ENCODE measurements at regions not wholly inside any gene's neighbourhood (a gene's known extent, or its start where the extent isn't known, plus 50 kb on each side); places are given as distances from the start of the nearest gene placed in this dataset.

DNA sequence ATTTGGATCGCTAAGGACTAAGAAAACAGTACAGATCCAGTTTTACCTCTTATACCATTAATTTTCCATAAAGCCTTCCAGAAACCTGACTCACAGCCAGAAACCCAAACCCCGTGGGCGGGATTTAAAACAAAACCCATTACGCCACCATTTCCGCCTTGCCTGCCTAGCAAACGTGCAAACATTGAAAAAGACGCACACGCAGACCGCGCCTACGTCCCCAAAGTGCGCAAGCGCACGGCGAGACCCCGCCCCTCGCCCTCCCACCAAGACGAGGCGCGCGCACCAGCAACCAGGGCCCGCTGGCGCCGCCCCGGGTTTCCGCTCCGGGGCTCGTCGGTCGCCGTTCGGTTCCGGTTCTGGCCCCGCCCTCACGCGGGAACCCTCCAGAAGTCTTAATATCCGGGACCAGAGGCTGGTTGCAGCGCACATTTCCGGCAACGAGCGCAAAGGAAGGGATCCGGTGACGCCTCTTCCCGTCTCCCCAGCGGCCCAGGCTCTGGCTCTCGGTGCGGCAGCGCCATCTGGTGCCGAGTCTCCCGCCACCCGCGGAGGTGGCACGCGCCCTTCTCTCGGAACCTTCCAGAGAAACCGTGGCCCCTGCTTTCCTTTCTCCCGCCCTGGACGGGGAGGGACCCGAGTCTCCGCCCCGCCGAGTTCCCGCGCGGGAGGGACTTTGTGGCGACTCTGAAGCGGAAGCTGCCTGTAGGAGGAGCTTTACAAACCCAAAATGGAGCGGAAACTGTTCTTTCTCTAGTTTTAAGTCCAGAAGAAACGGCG, 256.9 kb upstream of the STARD13 start (continued):
- no peak; a peak in 1 of 4 replicates for TF ChIP-seq EP300 (IDR thresholded peaks at IDR 0.05; ENCODE audit: borderline replicate concordance in 1 of 2, control insufficient read depth in 1 of 2, low read depth in 2 of 2, low read length in 2 of 2)
- TF ChIP-seq CBFB (IDR thresholded peaks at IDR 0.05; ENCODE audit: low read depth): peak; percentile 67
- TF ChIP-seq IRF4 (IDR thresholded peaks at IDR 0.05; ENCODE audit: low read depth, low read length): peak; percentile 33; the same call in 1 of the 2 replicates
- TF ChIP-seq RBBP5 (conservative IDR thresholded peaks at IDR 0.05): no peak
- TF ChIP-seq IKZF2 (IDR thresholded peaks at IDR 0.05): peak; percentile 82 to 90
- TF ChIP-seq, protein P1, sequence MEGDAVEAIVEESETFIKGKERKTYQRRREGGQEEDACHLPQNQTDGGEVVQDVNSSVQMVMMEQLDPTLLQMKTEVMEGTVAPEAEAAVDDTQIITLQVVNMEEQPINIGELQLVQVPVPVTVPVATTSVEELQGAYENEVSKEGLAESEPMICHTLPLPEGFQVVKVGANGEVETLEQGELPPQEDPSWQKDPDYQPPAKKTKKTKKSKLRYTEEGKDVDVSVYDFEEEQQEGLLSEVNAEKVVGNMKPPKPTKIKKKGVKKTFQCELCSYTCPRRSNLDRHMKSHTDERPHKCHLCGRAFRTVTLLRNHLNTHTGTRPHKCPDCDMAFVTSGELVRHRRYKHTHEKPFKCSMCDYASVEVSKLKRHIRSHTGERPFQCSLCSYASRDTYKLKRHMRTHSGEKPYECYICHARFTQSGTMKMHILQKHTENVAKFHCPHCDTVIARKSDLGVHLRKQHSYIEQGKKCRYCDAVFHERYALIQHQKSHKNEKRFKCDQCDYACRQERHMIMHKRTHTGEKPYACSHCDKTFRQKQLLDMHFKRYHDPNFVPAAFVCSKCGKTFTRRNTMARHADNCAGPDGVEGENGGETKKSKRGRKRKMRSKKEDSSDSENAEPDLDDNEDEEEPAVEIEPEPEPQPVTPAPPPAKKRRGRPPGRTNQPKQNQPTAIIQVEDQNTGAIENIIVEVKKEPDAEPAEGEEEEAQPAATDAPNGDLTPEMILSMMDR (IDR thresholded peaks at IDR 0.05 in 2 of 3, conservative IDR thresholded peaks at IDR 0.05 in 1 of 3; ENCODE audit: control insufficient read depth in 2 of 3, extremely low read depth in 1 of 3, insufficient read depth in 1 of 3, low read depth in 3 of 3, low read length in 3 of 3): peak; percentile 86 to 99 (median 88)
- no peak for TF ChIP-seq HDAC2 (IDR thresholded peaks at IDR 0.05)
- TF ChIP-seq, protein P2, sequence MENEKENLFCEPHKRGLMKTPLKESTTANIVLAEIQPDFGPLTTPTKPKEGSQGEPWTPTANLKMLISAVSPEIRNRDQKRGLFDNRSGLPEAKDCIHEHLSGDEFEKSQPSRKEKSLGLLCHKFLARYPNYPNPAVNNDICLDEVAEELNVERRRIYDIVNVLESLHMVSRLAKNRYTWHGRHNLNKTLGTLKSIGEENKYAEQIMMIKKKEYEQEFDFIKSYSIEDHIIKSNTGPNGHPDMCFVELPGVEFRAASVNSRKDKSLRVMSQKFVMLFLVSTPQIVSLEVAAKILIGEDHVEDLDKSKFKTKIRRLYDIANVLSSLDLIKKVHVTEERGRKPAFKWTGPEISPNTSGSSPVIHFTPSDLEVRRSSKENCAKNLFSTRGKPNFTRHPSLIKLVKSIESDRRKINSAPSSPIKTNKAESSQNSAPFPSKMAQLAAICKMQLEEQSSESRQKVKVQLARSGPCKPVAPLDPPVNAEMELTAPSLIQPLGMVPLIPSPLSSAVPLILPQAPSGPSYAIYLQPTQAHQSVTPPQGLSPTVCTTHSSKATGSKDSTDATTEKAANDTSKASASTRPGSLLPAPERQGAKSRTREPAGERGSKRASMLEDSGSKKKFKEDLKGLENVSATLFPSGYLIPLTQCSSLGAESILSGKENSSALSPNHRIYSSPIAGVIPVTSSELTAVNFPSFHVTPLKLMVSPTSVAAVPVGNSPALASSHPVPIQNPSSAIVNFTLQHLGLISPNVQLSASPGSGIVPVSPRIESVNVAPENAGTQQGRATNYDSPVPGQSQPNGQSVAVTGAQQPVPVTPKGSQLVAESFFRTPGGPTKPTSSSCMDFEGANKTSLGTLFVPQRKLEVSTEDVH (IDR thresholded peaks at IDR 0.05; ENCODE audit: low read depth, partially characterized antibody): peak; percentile 97
- TF ChIP-seq, protein P3, sequence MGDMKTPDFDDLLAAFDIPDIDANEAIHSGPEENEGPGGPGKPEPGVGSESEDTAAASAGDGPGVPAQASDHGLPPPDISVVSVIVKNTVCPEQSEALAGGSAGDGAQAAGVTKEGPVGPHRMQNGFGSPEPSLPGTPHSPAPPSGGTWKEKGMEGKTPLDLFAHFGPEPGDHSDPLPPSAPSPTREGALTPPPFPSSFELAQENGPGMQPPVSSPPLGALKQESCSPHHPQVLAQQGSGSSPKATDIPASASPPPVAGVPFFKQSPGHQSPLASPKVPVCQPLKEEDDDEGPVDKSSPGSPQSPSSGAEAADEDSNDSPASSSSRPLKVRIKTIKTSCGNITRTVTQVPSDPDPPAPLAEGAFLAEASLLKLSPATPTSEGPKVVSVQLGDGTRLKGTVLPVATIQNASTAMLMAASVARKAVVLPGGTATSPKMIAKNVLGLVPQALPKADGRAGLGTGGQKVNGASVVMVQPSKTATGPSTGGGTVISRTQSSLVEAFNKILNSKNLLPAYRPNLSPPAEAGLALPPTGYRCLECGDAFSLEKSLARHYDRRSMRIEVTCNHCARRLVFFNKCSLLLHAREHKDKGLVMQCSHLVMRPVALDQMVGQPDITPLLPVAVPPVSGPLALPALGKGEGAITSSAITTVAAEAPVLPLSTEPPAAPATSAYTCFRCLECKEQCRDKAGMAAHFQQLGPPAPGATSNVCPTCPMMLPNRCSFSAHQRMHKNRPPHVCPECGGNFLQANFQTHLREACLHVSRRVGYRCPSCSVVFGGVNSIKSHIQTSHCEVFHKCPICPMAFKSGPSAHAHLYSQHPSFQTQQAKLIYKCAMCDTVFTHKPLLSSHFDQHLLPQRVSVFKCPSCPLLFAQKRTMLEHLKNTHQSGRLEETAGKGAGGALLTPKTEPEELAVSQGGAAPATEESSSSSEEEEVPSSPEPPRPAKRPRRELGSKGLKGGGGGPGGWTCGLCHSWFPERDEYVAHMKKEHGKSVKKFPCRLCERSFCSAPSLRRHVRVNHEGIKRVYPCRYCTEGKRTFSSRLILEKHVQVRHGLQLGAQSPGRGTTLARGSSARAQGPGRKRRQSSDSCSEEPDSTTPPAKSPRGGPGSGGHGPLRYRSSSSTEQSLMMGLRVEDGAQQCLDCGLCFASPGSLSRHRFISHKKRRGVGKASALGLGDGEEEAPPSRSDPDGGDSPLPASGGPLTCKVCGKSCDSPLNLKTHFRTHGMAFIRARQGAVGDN (IDR thresholded peaks at IDR 0.05): peak; percentile 58; the same call in 1 of the 2 replicates
- peak; percentile 29 for TF ChIP-seq MEF2B (IDR thresholded peaks at IDR 0.05; ENCODE audit: partially characterized antibody, poor library complexity, severe bottlenecking)
- no peak for TF ChIP-seq SUZ12 (IDR thresholded peaks at IDR 0.05; ENCODE audit: unreplicated experiment)
- TF ChIP-seq EED (IDR thresholded peaks at IDR 0.05; ENCODE audit: low read depth): peak; percentile 94
- peak; percentile 79 for TF ChIP-seq POLR2AphosphoS2 (IDR thresholded peaks at IDR 0.05; ENCODE audit: low read depth, low read length)
- 0 out of 2 replicates have a peak, but pooled peaks have one; percentile 61 for TF ChIP-seq ZBED1 (IDR thresholded peaks at IDR 0.05; ENCODE audit: borderline replicate concordance)
- no peak; the same call in none of the 2 replicates for TF ChIP-seq SMARCA5 (IDR thresholded peaks at IDR 0.05)
- no peak for TF ChIP-seq NFIC (IDR thresholded peaks at IDR 0.05; ENCODE audit: low read depth, low read length)
- TF ChIP-seq RELA (IDR thresholded peaks at IDR 0.05; ENCODE audit: borderline replicate concordance, partially characterized antibody): peak; percentile 54
- no peak for TF ChIP-seq FOS (IDR thresholded peaks at IDR 0.05; ENCODE audit: borderline replicate concordance, extremely low read depth, insufficient read length)

Measured in GM12878 (cell line).